NCI-H2171 (cell line): ENCODE measurements at regions not wholly inside any gene's neighbourhood (a gene's known extent, or its start where the extent isn't known, plus 50 kb on each side); places are given as distances from the start of the nearest gene placed in this dataset.
A peak's percentile ranks its signal among the peaks of the same experiment; 100 is the strongest.
"Not testable (repeated sequence)": the region's sequence is repeated elsewhere in the genome, so short reads cannot be mapped to it uniquely, and the experiment has no call there.

Experiments
- DNase-seq: peaks from one replicate; lab custom pipeline; 2025; lab: John Stamatoyannopoulos, UW

- no peak for DNase-seq
Measured at GRCh38 chr15:31179693-31180092, 78.2 kb upstream of the TRPM1 start.

GRCh38 chr15:31193291-31193690 lies 91.8 kb upstream of the TRPM1 start:
- no peak for DNase-seq

- DNase-seq: no peak
Measured at GRCh38 chr15:31195871-31196270, 94.3 kb upstream of the TRPM1 start.

GRCh38 chr15:31197497-31198414 lies 96.2 kb upstream of the TRPM1 start:
- DNase-seq: no peak

GRCh38 chr15:31200735-31201151 lies 99.2 kb upstream of the TRPM1 start:
- DNase-seq: no peak

- no peak for DNase-seq
Measured at GRCh38 chr15:31202953-31203352, 101.4 kb upstream of the TRPM1 start.

- no peak for DNase-seq
Measured at GRCh38 chr15:31203999-31204398, 102.5 kb upstream of the TRPM1 start.

GRCh38 chr15:31206386-31207181 lies 105.1 kb upstream of the TRPM1 start:
- DNase-seq: peak; percentile 60

GRCh38 chr15:31207246-31207645 lies 105.7 kb upstream of the TRPM1 start:
- DNase-seq: no peak

GRCh38 chr15:31207861-31208260 lies 106.3 kb upstream of the TRPM1 start:
- DNase-seq: not testable (repeated sequence)

- no peak for DNase-seq
Measured at GRCh38 chr15:31208817-31209216, 107.3 kb upstream of the TRPM1 start.

- DNase-seq: no peak
Measured at GRCh38 chr15:31211353-31211752, 109.8 kb upstream of the TRPM1 start.

- DNase-seq: no peak
Measured at GRCh38 chr15:31212326-31213080, 111.0 kb upstream of the TRPM1 start.

GRCh38 chr15:31214158-31214863 lies 112.3 kb upstream of the KLF13 start:
- DNase-seq: no peak

- no peak for DNase-seq
Measured at GRCh38 chr15:31214864-31215489, 111.7 kb upstream of the KLF13 start.

- DNase-seq: peak; percentile 75
Measured at GRCh38 chr15:31215490-31216214, 111.0 kb upstream of the KLF13 start.

GRCh38 chr15:31216215-31216911 lies 110.3 kb upstream of the KLF13 start:
- DNase-seq: peak; percentile 56

- no peak for DNase-seq
Measured at GRCh38 chr15:31217067-31217466, 109.6 kb upstream of the KLF13 start.

- DNase-seq: no peak
Measured at GRCh38 chr15:31217566-31218270, 108.9 kb upstream of the KLF13 start.
